HG03439 (cell line): ENCODE measurements at regions not wholly inside any gene's neighbourhood (a gene's known extent, or its start where the extent isn't known, plus 50 kb on each side); places are given as distances from the start of the nearest gene placed in this dataset.

Experiments used
- ATAC-seq: cut with Tn5 transposase; IDR thresholded peaks from one replicate; pipeline ENCODE4 v1.9.1; 2021; ENCODE audit warnings: mild to moderate bottlenecking, moderate library complexity; ENCODE audit not compliant: unreplicated experiment

- no peak for ATAC-seq
Measured at GRCh38 chr14:62347562-62348011, 585.4 kb downstream of the SNAPC1 start.

- ATAC-seq, result no peak
Measured at GRCh38 chr14:62357362-62357761, 595.1 kb downstream of the SNAPC1 start.

DNA sequence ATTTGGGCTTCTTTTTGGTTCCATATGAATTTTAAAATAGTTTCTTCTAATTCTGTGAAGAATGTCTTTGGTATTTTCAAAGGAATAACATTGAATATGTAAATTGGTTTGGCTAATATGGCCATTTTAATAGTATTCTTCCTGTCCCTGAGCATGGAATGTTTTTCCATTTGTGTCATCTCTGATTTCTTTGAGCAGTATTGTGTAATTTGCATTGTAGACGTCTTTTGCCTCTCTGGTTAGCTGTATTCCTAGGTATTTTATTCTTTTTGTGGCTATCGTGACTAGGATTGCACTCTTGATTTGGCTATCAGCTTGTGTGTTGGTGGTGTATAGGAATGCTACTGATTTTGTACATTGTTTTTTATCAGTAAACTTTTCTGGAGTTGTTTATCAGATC lies 601.9 kb downstream of the SNAPC1 start:
- no peak for ATAC-seq

GRCh38 chr14:62364800-62365280 lies 602.6 kb downstream of the SNAPC1 start:
- ATAC-seq, result no peak

- ATAC-seq, result no peak
Measured at GRCh38 chr14:62369919-62370560, 607.8 kb downstream of the SNAPC1 start.

DNA sequence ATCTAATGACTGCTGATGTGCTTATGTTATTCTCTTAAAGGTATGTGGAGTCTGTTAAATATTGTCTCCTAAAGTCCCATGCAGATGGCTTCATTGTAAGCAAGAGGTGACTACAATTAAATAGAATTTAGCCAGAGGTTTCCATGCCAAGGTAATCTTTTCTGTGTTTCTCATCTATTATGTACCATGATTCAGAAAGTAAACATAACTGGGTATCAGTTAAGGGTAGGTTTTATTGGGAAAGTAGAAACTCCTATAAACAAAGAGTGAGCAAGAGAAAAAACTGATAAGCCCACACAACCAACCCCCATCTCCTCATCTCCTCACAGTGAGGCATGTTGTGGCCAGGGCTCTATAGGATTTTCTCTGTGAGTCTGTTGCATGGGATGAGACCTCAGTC lies 611.7 kb downstream of the SNAPC1 start:
- ATAC-seq, result no peak

GRCh38 chr14:62378057-62378456 lies 615.8 kb downstream of the SNAPC1 start:
- no peak for ATAC-seq

DNA sequence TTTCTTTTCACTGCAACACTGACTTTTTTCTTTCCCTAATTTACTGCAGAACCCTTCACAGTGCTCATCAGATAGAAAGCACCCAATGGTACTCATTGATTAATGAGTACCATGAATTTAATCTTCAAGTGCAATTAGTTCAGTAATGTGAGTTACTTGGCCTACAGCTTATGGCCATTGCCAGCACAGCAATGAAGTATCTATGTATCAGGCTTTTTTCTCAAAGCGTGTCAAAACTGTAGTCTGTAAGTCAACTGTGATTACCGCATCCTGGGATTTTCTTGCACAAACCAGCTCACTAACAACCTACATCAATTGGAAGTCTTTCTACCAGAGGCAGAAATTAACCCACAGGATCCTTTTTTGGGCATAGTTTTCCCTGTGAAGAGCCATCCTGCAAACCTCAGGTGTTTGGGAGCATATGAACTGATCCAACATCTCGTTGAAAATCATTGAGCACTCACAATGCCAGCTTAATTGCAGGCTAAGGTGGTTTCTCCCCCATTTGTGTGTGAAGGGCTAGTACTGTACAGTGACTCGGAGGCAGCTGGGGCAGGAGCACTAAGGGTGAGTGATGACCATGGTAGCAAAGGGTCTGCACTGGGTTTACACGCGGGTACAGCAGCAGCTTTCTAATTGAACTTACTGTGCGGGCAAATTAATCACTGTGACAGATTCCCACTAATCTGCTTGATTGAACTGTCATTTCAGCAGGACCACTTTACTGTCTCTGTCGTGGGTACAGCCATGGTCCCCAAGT lies 619.3 kb downstream of the SNAPC1 start:
- no peak for ATAC-seq

DNA sequence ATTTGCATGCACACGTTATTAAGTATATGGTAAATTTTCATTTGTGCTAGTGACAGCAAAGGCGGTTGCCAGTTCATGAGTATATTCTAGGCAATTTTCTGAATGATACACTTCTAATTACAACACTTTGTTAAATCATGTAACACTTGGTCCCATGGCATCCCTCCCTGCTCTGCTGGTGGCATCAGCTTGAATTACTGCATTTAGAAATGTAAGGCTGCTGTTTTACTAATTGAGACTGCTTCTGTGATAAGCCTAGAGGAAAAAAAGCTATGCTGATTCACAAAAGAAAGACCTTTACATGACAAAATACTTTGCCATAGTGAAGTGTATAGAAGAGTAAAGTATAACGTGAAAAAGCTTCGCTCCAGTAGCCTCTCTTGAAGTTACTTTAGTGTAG lies 636.1 kb downstream of the KCNH5 start:
- no peak for ATAC-seq

DNA sequence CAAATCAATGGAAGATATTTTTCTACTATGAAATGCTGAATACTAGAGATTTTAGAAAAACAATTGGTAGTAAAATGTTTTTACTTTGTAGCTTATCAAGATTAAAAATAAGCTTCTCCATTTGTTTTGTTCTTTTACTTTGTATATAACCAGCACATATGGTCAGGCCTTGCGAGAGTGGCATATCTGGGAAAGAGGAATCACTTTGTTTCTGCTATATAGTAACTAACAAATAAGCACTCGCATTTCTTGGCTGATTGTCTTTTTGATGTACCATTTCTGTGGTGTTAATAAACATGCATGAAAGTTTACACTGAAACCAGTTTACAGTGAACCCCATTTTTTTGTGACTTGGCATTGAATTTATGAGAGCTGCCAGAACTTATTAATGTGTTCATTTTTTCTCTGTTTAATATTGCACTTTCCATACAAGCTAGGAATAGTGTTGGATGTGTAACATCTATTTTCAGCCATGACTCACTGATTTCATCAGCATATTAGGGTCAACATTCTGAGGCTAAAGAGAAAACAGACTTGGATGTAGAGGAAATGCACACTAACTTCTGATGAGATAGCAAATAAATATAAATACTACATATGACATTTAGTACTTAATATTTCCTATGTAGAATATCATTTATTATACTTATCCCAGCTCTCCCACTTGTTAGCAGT lies 635.5 kb downstream of the KCNH5 start:
- ATAC-seq, result no peak

DNA sequence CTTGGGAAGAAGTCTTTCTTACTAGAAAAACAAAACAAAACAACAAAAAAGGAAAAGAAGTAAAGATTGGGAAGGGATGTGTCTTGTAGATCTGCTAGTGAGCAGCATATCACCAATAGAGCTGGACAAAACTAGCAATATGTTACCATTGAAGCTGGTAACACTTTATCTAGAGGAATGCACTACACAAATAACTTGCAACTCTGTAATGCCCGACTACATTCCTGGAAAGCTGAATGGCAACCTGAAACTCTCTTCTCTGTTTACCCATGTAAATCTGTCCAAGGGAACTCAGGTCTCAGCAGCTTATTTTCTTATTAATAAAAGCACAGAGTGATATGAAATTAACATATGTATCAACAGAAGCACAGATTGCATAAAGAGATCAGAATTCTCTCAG lies 624.4 kb downstream of the KCNH5 start:
- ATAC-seq, result no peak

- ATAC-seq, result no peak
Measured at GRCh38 chr14:62428429-62429203, 616.6 kb downstream of the KCNH5 start.

- no peak for ATAC-seq
Measured at GRCh38 chr14:62429683-62430082, 615.6 kb downstream of the KCNH5 start.

- no peak for ATAC-seq
Measured at GRCh38 chr14:62431496-62431895, 613.8 kb downstream of the KCNH5 start.

DNA sequence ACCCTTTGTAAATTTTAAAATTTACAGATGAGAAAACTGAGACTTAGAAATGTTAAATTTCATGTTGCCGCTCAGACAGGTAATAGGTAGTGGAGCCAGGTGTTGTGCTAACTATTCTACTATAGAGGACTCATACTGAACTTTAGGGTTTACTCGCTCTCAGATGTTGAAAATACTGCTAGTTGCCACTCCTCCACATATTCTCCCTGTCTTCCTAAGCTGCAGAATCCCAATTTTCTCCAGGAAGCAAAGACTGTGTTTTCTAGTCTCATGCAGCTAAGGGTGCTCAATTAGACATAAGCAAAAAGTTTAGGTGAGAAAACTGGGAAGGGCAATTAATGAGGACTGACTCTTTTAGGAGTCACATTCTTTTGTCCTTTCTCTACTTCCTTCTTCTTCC lies 612.3 kb downstream of the KCNH5 start:
- ATAC-seq, result no peak

DNA sequence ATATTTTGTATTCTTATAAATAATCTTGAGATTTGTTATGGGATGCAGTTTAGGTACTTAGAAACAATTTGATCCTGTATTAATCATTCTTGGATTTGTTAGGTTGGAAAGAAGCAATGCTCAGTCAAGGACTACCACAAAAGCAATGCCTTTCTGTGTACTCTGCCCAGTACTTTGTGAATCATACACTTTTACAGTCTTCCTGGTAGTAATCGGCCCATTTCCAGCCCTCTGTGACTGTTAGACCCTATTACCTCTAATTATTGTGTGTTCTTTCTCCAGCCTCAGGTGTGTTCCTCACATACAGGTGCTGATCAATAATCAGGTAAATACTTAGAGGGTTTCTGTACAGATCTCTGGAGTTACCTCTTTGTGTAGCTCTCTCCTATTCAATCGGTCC lies 609.0 kb downstream of the KCNH5 start:
- no peak for ATAC-seq

- ATAC-seq, result no peak
Measured at GRCh38 chr14:62439210-62439609, 606.0 kb downstream of the KCNH5 start.

DNA sequence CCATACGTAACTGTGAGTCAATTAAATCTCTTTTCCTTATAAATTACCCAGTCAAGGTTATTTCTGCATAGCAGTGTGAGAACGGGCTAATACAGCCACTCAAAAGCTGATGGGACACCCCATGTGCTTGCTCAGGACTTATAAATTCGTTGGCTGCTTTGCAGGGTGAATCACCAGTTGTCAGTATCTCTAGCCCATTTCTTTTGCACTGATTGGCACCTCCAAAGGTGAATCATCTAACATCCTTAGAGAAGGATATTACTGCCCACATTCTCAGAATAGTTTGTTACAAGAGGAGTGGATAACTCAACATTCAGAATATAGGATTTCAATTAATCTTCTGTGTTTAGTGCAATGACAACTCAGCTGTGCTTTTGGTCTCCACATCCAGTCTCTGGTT lies 601.5 kb downstream of the KCNH5 start:
- ATAC-seq, result no peak

GRCh38 chr14:62445570-62445969 lies 599.7 kb downstream of the KCNH5 start:
- ATAC-seq, result no peak

DNA sequence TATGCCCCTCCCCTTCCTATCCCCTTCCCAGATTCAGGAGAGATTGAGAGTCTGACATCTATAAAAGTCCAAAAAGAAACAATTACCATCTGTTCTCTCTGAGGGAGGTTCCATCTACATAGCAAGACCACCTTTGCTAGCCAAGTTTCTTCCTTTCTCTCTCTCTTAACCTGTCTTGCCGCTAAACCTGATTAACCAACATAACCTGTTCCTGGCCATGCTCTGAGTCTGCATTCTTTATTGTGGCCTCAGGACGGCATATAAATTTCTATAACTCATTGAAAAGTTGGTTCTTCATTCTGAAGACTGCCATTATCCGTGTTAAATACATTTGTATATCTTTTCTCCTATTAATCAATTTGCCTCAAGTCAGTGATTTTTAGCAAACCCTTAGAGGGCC lies 594.0 kb downstream of the KCNH5 start:
- ATAC-seq, result no peak

GRCh38 chr14:62453226-62453625 lies 592.0 kb downstream of the KCNH5 start:
- no peak for ATAC-seq
